Stomach (tissue), 8 donors: ENCODE measurements at regions not wholly inside any gene's neighbourhood (a gene's known extent, or its start where the extent isn't known, plus 50 kb on each side); places are given as distances from the start of the nearest gene placed in this dataset.

Experiments
- DNase-seq, 2 donors: peaks; one replicate each; pipeline versions ENCODE4 v3.0.0 to v3.0.0-alpha.2; 2013 to 2019
- H3K27ac ChIP-seq, 5 donors: fragments of 200-600 bp in 4 of 5; sonication (generic) in 4 of 5; one replicate each; pipeline ENCODE4 v1.5.1; 2013 to 2019; ENCODE audit warnings: mild to moderate bottlenecking in 1 of 5, moderate library complexity in 1 of 5
- H3K27me3 ChIP-seq, 3 donors: fragments of 200-600 bp; sonication (generic); one replicate each; pipeline ENCODE4 v1.5.1; 2017 to 2019; ENCODE audit warnings: mixed run types in 1 of 3
- H3K36me3 ChIP-seq, 4 donors: fragments of 200-600 bp; sonication (generic); 1 replicate in 3 of 4; 2 replicates in 1 of 4; pipeline ENCODE4 v1.5.1; 2016 to 2019
- H3K4me1 ChIP-seq, 4 donors: fragments of 200-600 bp; sonication (generic); one replicate each; pipeline ENCODE4 v1.5.1; 2016 to 2019
- H3K4me3 ChIP-seq, 4 donors: fragments of 200-600 bp; sonication (generic) in 3 of 4; one replicate each; pipeline ENCODE4 v1.5.1; 2016 to 2019; ENCODE audit warnings: mild to moderate bottlenecking in 1 of 4
- H3K9me3 ChIP-seq, 4 donors: fragments of 200-600 bp; sonication (generic); one replicate each; pipeline ENCODE4 v1.5.1; 2016 to 2019
- EP300 ChIP-seq: sonication (generic); formaldehyde crosslinking; IDR thresholded peaks from one replicate; pipeline ENCODE4 v1.6.1; 2017; ENCODE audit warnings: antibody characterized with exemption
- POLR2A ChIP-seq, 4 donors: fragments of 450-650 bp; IDR thresholded peaks; one replicate each; pipeline ENCODE4 v1.6.1; 2016; ENCODE audit warnings: antibody characterized with exemption in 4 of 4, control low read depth in 2 of 4, mild to moderate bottlenecking in 1 of 4, moderate library complexity in 1 of 4
- POLR2AphosphoS5 ChIP-seq, 3 donors: sonication (generic); formaldehyde crosslinking; IDR thresholded peaks; one replicate each; pipeline ENCODE4 v1.6.1; 2016; ENCODE audit warnings: antibody characterized with exemption in 3 of 3
- WGBS, 5 donors: extraction: QIAGEN DNeasy Blood & Tissue Kit in 3 of 5; methylation state at CpG; one replicate each; pipeline versions ENCODE4 v1.1.5 to v1.1.7; 2013 to 2018; 5-methylcytosine and 5-hydroxymethylcytosine counted together
- intact Hi-C: fragments of 100-400 bp; cut with DNase I; formaldehyde crosslinking; loops from one replicate; pipeline ENCODE4 v1.15.1; 2023; ENCODE audit warnings: low total_unique reads
- TF ChIP-seq, protein P1 (sequence below), 7 experiments: fragments of 450-650 bp in 4 of 7; fragments of 200-600 bp in 3 of 7; sonication (generic) in 3 of 7; IDR thresholded peaks; one replicate each; pipeline ENCODE4 v1.5.1; 2016 to 2019; ENCODE audit warnings: antibody characterized with exemption in 7 of 7, control low read depth in 2 of 7, mild to moderate bottlenecking in 1 of 7
- donor health status: healthy with polysubstance abuse.
- donor health status: Bipolar disorder and iron deficiency.
- donor health status: healthy.

- H3K27ac ChIP-seq, result no peak overlapping the region
- H3K4me3 ChIP-seq, result no peak overlapping the region
- no peaks in the 10 kb centered on the region for H3K27me3 ChIP-seq
- no peaks in the 10 kb centered on the region for H3K36me3 ChIP-seq
- intact Hi-C loops, result no loop called here
- WGBS, 5 donors, result 0 to 88% (median 83%) methylated on average over 1 of the region's 1 CpG
- no peaks in the 10 kb centered on the region for H3K4me1 ChIP-seq
- TF ChIP-seq POLR2A (IDR thresholded peaks at IDR 0.05) (no peak), POLR2AphosphoS5 (IDR thresholded peaks at IDR 0.05) (no peak), EP300 (no peak)
- TF ChIP-seq, protein P1, sequence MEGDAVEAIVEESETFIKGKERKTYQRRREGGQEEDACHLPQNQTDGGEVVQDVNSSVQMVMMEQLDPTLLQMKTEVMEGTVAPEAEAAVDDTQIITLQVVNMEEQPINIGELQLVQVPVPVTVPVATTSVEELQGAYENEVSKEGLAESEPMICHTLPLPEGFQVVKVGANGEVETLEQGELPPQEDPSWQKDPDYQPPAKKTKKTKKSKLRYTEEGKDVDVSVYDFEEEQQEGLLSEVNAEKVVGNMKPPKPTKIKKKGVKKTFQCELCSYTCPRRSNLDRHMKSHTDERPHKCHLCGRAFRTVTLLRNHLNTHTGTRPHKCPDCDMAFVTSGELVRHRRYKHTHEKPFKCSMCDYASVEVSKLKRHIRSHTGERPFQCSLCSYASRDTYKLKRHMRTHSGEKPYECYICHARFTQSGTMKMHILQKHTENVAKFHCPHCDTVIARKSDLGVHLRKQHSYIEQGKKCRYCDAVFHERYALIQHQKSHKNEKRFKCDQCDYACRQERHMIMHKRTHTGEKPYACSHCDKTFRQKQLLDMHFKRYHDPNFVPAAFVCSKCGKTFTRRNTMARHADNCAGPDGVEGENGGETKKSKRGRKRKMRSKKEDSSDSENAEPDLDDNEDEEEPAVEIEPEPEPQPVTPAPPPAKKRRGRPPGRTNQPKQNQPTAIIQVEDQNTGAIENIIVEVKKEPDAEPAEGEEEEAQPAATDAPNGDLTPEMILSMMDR (IDR thresholded peaks at IDR 0.05), result no peak
- H3K9me3 ChIP-seq, result no peaks in the 10 kb centered on the region
- no peak for DNase-seq
These were observed 423.8 kb downstream of the KLF5 start for GRCh38 chr13:73482556-73482955.

DNA sequence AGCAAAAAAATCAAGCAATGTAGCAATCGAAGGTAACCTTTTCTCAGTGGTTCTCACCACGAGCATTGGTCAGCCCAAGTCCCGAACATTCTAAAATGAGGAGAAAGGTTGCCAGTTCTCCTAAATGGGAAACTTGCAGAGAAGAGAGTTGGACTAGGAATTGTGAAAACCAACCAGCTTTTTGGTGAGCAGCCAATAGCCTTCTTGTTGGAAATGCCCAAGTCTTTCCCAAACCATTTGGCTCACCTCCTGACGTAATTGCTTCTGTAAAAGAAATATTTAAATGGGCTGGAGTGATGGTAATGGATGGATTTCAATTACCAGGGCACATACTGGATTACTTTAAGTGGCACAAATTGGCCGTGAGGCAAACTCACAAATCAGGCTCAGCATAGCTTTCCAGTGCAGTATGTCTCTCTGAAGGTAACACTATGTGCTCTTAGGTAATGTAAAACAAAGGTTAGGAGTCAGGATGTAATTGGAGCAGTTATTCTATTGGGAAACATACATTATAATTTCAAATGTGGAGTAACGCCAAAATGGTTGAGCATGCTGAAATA is 423.2 kb downstream of the KLF5 start:
- intact Hi-C loops, result no loop called here
- Histone ChIP-seq H3K36me3 (no peaks in the 10 kb centered on the region), H3K27ac (no peak overlapping the region), H3K27me3 (no peaks in the 10 kb centered on the region), H3K4me3 (no peak overlapping the region), H3K4me1 (no peaks in the 10 kb centered on the region), H3K9me3 (no peaks in the 10 kb centered on the region)
- DNase-seq, result no peak
- WGBS, 5 donors, result 87 to 92% (median 89%) methylated on average over 6 of the region's 6 CpGs
- no peak for TF ChIP-seq EP300
- TF ChIP-seq, protein P1 (IDR thresholded peaks at IDR 0.05), result no peak
- TF ChIP-seq POLR2A (IDR thresholded peaks at IDR 0.05), result no peak
- no peak for TF ChIP-seq POLR2AphosphoS5 (IDR thresholded peaks at IDR 0.05)

- DNase-seq, result no peak
These were observed 422.2 kb downstream of the KLF5 start for GRCh38 chr13:73480779-73481559.

DNA sequence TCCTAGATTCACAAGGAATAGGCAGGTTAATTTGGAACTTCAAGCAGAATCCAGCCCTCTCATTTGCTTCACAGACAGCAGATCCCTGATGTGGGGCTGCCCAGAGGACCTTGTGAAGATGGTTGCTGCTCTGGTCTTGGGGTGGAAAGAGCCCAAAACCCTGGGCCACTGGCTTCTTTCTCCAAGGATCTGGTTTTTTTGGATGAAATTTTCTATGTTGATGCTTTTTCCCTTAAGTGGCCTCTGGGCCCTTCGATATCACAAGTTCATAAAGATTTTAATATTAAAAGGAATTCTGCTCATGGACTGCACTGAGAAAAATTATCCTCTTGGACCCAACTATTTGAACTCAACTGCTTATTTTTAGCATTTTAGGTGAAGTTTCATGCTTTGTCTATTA is 421.1 kb downstream of the KLF5 start:
- Histone ChIP-seq H3K36me3 (no peaks in the 10 kb centered on the region), H3K27ac (no peak overlapping the region), H3K27me3 (no peaks in the 10 kb centered on the region), H3K4me3 (no peak overlapping the region), H3K9me3 (no peaks in the 10 kb centered on the region), H3K4me1 (no peaks in the 10 kb centered on the region)
- TF ChIP-seq POLR2A (IDR thresholded peaks at IDR 0.05) (no peak), EP300 (no peak), POLR2AphosphoS5 (IDR thresholded peaks at IDR 0.05) (no peak)
- TF ChIP-seq, protein P1 (IDR thresholded peaks at IDR 0.05), result no peak
- intact Hi-C loops, result no loop called here
- WGBS, 5 donors, result 85 to 92% (median 87%) methylated on average over 1 of the region's 1 CpG
- no peak for DNase-seq

More at GRCh38 chr13:73480779-73481559, 422.2 kb downstream of the KLF5 start:
- Histone ChIP-seq H3K36me3 (no peaks in the 10 kb centered on the region), H3K4me1 (no peaks in the 10 kb centered on the region), H3K27me3 (no peaks in the 10 kb centered on the region), H3K4me3 (no peak overlapping the region), H3K9me3 (no peaks in the 10 kb centered on the region), H3K27ac (no peak overlapping the region)
- no peak for TF ChIP-seq EP300
- TF ChIP-seq, protein P1 (IDR thresholded peaks at IDR 0.05), result no peak
- no peak for TF ChIP-seq POLR2A (IDR thresholded peaks at IDR 0.05)
- TF ChIP-seq POLR2AphosphoS5 (IDR thresholded peaks at IDR 0.05), result no peak
- 83 to 93% (median 89%) methylated on average over 2 of the region's 2 CpGs for WGBS, 5 donors
- intact Hi-C loops, result no loop called here
